GM10266 (cell line): ENCODE measurements at regions not wholly inside any gene's neighbourhood (a gene's known extent, or its start where the extent isn't known, plus 50 kb on each side); places are given as distances from the start of the nearest gene placed in this dataset.

Experiments
- DNase-seq: peaks from one replicate; pipeline ENCODE4 v3.0.0; 2012; ENCODE audit errors: extremely low spot score
- CTCF ChIP-seq: IDR thresholded peaks from 2 replicates; pipeline ENCODE4 v1.5.1; 2012; ENCODE audit warnings: mild to moderate bottlenecking, low read depth; ENCODE audit not compliant: control insufficient read depth, insufficient read depth; ENCODE audit errors: missing control alignments

- no peak for TF ChIP-seq CTCF
- DNase-seq: no peak
Measured at GRCh38 chr4:128690011-128690410, 119.5 kb upstream of the JADE1 start.

GRCh38 chr4:128688846-128689437, 120.6 kb upstream of the JADE1 start:
- DNase-seq: no peak
- no peak for TF ChIP-seq CTCF

GRCh38 chr4:128688033-128688721, 121.3 kb upstream of the JADE1 start:
- TF ChIP-seq CTCF: no peak
- DNase-seq: no peak

GRCh38 chr4:128686810-128687209, 122.7 kb upstream of the JADE1 start:
- no peak for DNase-seq
- TF ChIP-seq CTCF: no peak

- DNase-seq: no peak
- no peak for TF ChIP-seq CTCF
Measured at GRCh38 chr4:128686032-128686465, 123.5 kb upstream of the JADE1 start.

- no peak for DNase-seq
- TF ChIP-seq CTCF: no peak
Measured at GRCh38 chr4:128684016-128684415, 125.5 kb upstream of the JADE1 start.

- no peak for TF ChIP-seq CTCF
- no peak for DNase-seq
Measured at GRCh38 chr4:128682942-128683666, 126.4 kb upstream of the JADE1 start.
